Stromal cell of bone marrow (primary cell): ENCODE measurements at regions not wholly inside any gene's neighbourhood (a gene's known extent, or its start where the extent isn't known, plus 50 kb on each side); places are given as distances from the start of the nearest gene placed in this dataset.
"Not testable (repeated sequence)": the region's sequence is repeated elsewhere in the genome, so short reads cannot be mapped to it uniquely, and the experiment has no call there.

Source experiments
- DNase-seq: peaks from one replicate; pipeline ENCODE4 v3.0.0-alpha.2; 2012; ENCODE audit warnings: low read depth

DNA sequence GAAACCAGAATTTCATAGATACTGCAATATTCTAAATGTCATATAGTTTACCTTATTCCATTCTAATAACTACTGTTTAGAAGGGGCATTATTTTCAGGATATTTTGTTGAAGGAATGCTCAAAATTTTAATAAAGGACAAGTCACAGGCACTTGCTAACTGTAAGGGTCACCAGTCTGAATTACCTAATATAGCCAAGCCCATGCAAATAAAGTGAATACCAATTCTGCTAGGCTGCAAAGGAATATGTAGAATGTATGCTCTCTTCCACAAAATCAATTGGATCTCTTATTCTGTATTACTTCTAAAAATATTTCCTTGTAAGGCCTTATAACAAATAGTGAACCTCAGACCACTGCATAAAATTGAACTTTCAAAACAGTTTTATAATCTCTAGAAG lies 52.3 kb upstream of the FAT4 start:
- no peak for DNase-seq

DNA sequence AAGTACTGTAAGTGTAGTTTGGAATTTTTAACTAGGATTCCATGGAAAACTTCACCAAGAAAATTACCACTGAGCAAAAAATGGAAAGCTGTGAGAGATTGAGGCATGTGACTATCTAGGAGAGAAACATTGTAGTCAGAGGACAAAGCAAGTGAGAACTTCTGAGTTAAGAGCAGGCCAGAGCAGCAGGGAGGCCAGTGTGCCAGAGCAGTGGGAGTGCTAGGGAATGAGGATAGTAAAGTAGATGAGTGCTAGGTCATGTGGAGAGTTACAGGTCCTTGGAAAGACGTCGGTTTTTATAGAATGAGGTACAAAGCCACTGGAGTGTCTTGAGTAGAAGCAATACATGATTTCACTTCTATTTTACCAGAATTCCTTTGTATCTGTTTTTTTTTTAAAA lies 52.7 kb upstream of the FAT4 start:
- no peak for DNase-seq

GRCh38 chr4:125254106-125254505 lies 60.6 kb upstream of the FAT4 start:
- peak; percentile 57 for DNase-seq

DNA sequence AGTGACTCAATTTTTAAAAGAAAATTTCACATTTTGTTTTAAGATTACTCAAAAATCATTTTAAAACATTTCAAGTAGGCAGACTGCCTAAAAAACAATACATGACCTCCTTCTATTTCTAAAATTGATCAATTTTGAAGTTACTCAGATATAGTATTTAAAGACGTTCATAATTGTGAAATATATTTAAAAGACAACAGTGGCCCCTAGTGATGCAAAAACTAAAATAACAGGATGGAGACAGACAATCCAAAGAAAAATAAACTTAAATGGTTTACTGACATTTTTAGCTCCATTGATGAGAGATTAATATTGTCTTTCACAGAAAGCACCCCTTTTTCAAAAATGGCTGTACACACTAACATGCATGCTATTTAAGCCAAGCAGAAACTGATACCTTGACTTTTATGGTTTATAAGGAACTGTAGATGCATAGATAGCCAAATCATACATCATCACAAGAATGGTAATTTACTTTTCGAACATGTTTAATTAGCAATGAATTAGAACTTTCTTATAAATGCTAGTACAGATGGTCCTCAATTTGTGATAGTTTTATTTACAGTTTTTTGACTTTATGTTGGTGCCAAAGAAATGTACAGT lies 69.8 kb upstream of the FAT4 start:
- peak; percentile 15 for DNase-seq

- DNase-seq = no peak
These were observed 70.9 kb upstream of the FAT4 start for GRCh38 chr4:125243789-125244397.

- no peak for DNase-seq
These were observed 78.8 kb upstream of the FAT4 start for GRCh38 chr4:125235971-125236370.

- no peak for DNase-seq
These were observed 83.1 kb upstream of the FAT4 start for GRCh38 chr4:125231661-125232060.

DNA sequence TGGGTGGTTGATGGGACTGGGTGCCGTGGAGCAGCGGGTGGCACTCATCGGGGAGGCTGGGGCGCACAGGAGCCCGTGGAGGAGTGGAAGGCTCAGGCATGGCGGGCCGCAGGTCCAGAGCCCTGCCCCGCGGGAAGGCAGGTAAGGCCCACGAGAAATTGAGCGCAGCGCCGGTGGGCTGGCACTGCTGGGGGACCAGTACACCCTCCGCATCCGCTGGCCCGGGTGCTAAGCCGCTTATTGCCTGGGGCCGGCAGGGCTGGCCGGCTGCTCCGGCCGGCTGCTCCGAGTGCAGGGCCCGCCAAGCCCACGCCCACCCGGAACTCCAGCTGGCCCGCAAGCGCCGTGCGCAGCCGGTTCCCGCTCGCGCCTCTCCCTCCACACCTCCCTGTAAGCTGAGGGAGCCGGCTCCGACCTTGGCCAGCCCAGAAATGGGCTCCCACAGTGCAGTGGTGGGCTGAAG lies 85.1 kb upstream of the FAT4 start:
- DNase-seq = no peak

- DNase-seq = no peak
These were observed 88.9 kb upstream of the FAT4 start for GRCh38 chr4:125225806-125226205.

GRCh38 chr4:125200556-125200955 lies 114.2 kb upstream of the FAT4 start:
- DNase-seq = no peak

GRCh38 chr4:125198916-125199315 lies 115.8 kb upstream of the FAT4 start:
- DNase-seq = no peak

DNA sequence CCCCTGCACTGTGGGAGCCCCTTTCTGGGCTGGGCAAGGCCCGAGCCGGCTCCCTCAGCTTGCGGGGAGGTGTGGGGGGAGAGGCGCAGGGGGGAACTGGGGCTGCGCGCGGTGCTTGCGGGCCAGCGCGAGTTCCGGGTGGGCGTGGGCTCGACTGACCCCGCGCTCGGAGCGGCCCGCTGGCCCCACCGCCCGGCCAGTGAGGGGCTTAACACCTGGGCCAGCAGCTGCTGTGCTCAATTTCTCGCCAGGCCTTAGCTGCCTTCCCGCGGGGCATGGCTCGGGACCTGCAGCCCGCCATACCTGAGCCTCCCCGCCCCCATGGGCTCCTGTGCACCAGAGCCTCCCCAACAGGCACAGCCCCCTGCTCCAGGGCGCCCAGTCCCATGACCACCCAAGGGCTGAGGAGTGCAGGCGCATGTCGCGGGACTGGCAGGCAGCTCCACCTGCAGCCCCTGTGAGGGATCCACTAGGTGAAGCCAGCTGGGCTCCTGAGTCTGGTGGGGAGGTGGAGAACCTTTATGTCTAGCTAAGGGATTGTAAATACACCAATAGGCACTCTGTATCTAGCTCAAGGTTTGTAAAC lies 122.8 kb upstream of the FAT4 start:
- DNase-seq = not testable (repeated sequence)

GRCh38 chr4:125191232-125191631 lies 123.5 kb upstream of the FAT4 start:
- peak; percentile 73 for DNase-seq

GRCh38 chr4:125187226-125188176 lies 127.3 kb upstream of the FAT4 start:
- DNase-seq = peak; percentile 59

DNA sequence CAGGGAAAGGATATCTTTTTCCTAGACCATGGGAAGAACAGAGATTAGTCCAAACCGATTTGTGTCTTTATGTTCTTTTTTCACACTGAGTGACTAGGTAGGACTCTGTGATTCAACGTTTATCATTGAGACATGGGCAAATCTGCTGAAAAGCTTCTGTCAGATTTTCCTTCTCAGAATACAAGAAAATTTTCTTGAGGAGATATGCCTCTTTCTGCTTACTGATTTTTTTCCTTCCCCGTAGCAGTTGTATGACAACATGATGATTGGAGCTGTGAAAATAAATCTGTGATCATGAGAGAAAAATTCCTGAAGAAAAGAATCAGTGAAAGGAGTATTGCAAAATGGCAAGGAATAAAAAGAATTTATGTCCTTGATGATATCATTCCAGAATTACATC lies 130.6 kb upstream of the FAT4 start:
- no peak for DNase-seq

- no peak for DNase-seq
These were observed 133.0 kb upstream of the FAT4 start for GRCh38 chr4:125181804-125182203.

GRCh38 chr4:125179727-125180126 lies 135.0 kb upstream of the FAT4 start:
- no peak for DNase-seq

DNA sequence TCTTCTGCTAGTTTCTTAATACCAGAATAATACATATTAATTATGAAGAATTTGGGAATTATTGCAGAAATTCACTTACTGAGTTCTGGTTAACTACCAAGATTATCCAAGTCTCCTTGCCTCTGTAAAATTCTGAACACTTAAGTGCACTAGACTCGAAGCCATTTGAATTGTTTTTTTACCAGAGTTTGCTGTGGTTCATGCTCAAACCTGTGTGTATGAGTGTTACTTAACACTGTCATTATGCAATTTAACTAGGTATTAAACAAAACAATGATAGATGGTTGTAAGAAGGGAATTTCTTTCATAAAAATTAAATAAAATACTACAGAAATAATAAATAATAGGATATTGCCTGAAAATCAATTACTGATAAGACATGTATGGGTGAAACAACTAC lies 145.6 kb upstream of the FAT4 start:
- no peak for DNase-seq

DNA sequence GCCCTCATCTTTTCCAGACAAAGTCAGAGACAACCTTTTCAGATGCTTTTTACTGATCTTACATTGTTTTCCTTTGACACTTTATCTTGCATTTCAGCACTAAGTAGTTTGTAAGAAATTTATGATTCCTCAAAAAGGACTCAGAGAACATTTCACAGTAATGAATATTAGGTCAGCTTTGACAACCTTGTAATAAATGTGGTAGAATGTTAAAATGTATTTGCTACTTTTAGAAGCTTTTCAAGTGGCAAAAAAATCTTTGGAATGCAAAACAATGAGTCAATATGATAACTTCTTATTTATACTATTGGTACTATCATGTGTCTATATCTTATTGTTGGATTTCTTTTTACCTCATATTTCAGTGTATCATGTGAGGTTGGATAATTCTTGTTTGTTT lies 146.2 kb upstream of the FAT4 start:
- no peak for DNase-seq

- not testable (repeated sequence) for DNase-seq
These were observed 148.7 kb upstream of the FAT4 start for GRCh38 chr4:125166012-125166411.

GRCh38 chr4:125159001-125159400 lies 155.8 kb upstream of the FAT4 start:
- DNase-seq = no peak

DNA sequence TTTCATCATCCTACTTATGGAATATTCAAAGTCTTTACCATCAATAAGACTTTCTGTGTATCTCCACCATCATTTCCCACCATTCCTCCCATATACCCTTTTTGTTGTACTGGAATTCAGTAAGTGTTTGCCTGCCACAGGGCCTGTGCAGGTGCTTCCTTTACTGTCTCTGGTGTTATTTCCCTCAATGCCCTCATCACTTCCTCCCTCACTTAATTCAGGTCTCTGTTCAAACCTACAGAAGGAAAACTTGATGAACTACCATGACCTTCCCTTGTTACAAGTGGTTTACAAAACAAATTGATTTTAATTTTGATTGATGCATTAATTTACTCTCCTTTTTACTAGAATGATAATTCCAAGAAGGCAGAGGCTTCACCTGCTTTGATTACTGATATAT lies 159.5 kb upstream of the FAT4 start:
- no peak for DNase-seq
